ENCODE measurements at regions not wholly inside any gene's neighbourhood (a gene's known extent, or its start where the extent isn't known, plus 50 kb on each side); places are given as distances from the start of the nearest gene placed in this dataset.

DNA sequence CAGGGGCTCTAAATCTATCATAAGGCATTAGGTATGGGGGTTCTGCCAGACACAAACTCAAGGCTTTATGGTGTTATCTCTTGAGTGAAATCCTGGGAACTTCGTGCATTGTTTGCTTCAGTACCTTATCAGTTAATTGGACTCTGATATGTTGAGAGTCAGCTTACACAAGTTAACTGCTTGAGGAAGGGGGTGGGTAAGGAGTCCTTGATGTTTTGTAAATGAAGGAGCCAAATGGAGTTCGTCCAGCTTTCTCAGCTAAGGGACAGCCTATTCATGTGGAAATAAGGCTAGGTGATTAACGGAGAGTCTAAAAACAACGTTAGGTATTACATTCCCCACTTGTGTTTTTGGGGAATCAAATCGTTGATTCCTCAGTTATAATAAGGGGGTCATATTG, 157.4 kb downstream of the TRIM27 start:
- H3K4me3 ChIP-seq (ENCODE audit: low read depth, low read length): no peak overlapping the region

DNA sequence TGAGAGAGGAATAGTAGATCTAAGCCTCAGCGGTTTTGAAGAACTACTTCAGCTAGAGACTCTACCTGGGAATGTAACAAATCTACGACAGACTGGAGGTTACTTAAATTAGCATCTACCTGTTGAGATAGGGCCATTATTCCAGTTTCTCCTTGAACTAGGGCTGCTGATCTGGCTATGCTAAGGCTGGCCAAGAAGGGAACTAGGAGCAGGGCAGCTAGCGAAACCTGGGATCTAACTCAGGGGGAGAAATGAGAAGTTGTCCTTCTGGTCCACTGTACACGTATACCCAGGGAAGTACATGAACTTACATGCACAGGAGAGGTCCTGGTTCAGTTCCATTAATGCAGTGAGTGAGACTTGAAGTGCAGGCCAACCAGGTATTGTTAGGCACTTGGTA, 156.7 kb downstream of the TRIM27 start:
- H3K4me3 ChIP-seq (ENCODE audit: low read depth, low read length): no peak overlapping the region

- H3K4me3 ChIP-seq (ENCODE audit: low read depth, low read length): no peak overlapping the region
Observed at GRCh38 chr6:28767691-28768090, 156.1 kb downstream of the TRIM27 start.

GRCh38 chr6:28768187-28768913, 155.4 kb downstream of the TRIM27 start:
- H3K4me3 ChIP-seq (ENCODE audit: low read depth, low read length): no peak overlapping the region

- no peak overlapping the region for H3K4me3 ChIP-seq (ENCODE audit: low read depth, low read length)
Observed at GRCh38 chr6:28769626-28770402, 154.0 kb downstream of the TRIM27 start.

GRCh38 chr6:28770732-28771131, 153.1 kb downstream of the TRIM27 start:
- no peak overlapping the region for H3K4me3 ChIP-seq (ENCODE audit: low read depth, low read length)

DNA sequence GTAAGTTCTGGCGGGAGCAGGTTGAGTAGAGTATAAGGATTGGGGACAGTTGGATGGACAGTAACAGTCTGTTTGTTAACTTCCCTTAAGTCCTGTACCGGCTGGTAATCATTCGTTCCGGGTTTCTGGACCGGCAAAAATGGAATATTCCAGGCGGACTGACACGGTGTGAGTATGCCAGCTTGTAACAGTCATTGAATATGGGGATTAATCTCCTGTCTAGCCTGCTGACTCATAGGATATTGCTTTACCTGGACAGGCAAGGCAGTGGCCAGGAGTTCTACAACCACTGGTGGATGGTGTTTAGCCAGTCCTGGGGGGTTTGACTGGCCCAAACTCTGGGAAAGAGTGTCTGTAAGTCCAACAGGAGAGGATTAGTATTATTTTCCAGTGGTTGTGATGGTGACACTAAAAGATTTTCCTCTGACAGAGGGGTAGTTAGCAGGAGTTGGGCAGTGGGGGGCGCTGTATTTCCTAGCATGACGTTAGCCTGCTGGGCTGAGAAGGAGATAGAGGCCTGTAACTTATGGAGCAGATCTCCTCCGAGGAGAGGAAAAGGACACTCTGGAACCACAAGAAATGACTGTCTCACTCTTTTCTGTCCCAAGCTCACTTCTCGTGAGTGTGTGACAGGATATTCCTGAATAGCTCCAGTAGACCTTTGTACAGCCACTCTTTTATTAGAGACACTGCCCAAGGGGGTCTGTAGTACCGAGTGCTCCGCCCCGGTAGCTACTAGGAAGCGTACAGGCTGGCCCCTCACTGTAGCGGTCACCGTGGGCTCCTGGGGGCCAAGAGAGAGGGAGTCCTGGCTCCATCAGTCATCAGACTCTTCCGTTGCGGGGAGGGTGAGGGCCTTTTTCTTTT, 152.2 kb downstream of the TRIM27 start:
- no peak overlapping the region for H3K4me3 ChIP-seq (ENCODE audit: low read depth, low read length)

- H3K4me3 ChIP-seq (ENCODE audit: low read depth, low read length): no peak overlapping the region
Observed at GRCh38 chr6:28772480-28773381, 151.1 kb downstream of the TRIM27 start.

DNA sequence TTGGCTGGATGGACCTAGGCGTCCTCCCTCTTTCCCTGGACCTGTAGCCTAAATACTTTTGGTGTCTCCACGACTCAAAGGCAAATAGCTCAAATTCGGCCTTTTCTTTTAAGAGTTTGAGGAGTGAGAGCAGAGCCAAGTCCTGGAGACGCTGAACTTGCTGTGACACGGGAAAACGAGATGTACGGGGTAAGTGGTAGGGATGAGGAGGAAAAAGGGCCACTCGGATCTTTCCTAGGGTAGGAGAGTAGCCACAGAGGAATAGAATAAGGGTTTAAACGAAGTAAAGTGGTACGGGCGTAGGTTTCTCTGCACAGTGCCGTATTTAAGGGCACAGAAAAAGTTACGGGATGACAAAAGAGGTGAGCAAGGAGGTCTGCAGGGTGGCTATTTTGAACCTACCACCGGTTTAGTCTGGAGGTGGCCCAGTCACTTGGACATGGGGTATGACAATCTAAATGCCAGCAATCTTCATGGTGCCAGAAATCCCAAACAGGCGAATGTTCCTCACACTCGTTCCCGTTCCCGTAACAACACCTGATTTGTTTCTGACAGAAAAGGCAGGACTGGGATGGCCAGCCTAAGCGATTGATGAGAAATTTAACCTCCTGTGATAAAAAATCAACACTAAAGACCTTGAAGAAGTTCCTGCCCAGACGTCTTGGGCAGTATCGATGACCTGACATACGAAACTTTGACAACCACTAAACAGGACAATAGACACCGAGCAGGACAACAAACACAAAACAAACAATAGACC, 149.3 kb downstream of the TRIM27 start:
- H3K4me3 ChIP-seq (ENCODE audit: low read depth, low read length): no peak overlapping the region

DNA sequence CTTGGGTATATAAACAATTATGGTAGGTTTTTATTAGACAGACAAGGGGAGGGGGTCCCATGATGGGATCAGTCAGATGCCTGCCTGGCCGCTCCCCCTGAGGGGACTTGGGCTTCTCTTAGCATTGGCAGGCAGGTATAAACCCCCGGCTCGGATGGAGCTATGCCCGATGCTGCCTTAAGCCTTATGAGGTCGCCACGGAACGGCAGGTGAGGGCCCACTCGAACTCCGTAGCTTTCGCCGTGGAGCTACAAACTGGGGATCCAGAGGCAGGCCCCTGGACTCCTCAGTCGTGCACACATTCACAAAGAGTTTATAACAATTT, 148.8 kb downstream of the TRIM27 start:
- no peak overlapping the region for H3K4me3 ChIP-seq (ENCODE audit: low read depth, low read length)

DNA sequence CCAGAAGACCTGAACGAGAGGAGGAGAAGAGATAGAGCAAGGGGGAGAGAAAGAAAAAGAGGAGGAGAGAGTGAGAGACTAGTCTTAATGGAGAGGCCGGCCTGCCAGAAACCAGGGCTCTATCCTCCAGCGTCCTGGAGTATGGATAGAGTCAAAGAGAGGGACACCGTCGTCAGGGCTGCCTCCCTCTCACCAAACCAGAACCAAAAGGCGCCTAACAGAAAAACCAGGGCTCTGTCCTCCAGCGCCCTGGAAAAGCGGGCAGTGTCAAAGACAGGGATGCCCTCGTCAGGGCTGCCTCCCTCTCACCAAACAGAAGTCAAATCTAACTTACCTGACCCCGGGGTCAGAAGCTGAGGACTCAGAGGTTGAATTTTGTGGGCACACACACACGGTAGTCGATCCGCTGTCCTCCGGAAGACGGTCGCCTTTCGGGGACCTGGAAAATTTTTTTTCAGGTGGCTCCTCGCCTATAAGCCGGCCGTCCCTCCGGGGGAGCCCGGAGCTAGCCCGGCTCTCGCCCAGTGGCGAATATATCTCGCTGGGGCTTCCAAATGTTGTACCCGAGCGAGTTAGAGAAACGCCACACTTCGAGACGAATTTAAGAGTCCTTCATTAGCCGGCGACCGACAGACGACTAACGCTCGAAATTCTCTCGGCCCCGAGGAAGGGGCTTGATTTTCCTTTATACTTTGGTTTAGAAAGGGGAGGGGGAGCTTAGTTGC, 148.2 kb downstream of the TRIM27 start:
- H3K4me3 ChIP-seq (ENCODE audit: low read depth, low read length): peak overlapping the region; percentile 2

DNA sequence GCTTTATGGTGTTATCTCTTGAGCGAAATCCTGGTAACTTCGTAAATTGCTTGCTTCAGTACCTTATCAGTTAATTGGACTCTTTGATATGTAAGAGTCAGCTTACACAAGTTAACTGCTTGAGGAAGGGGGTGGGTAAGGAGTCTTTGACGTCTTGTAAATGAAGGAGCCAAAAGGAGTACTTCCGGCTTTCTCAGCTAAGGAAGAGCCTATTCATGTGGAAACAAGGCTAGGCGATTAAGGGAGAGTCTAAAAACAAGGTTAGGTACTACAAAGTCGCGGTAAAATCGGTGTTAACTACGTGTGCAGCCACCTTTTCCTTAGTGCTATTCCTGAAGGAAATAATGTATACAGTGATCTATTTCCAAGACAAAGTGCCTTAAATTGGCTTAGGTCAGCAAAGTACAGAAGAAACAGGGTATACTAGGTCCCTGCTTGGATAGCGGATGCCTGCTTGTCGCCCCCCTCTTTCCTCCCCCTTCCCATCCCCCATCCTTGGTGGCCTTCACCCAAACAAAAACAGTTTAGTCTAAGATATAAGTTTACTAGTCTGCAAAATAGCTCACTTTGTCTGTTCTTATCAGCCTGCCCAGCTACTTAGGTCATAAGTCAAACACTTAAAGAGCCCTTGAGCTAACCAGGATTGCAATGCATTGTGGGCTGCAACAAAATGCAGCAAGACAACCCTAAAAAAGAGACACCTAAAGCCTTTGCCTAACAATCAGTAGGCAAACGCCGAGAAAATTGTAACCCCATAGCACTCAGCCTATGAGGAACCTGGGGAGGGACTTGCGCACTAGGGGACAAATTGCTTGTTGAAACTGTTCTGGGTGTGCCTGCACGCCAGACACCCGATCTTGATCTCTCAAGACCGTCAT, 147.3 kb downstream of the TRIM27 start:
- H3K4me3 ChIP-seq (ENCODE audit: low read depth, low read length): peak overlapping the region; percentile 9

- H3K4me3 ChIP-seq (ENCODE audit: low read depth, low read length): peak overlapping the region; percentile 9
Observed at GRCh38 chr6:28777147-28777461, 146.7 kb downstream of the TRIM27 start.

GRCh38 chr6:28782113-28782673, 141.6 kb downstream of the TRIM27 start:
- no peak overlapping the region for H3K4me3 ChIP-seq (ENCODE audit: low read depth, low read length)

GRCh38 chr6:28785962-28786679, 137.7 kb downstream of the TRIM27 start:
- H3K4me3 ChIP-seq (ENCODE audit: low read depth, low read length): no peak overlapping the region

DNA sequence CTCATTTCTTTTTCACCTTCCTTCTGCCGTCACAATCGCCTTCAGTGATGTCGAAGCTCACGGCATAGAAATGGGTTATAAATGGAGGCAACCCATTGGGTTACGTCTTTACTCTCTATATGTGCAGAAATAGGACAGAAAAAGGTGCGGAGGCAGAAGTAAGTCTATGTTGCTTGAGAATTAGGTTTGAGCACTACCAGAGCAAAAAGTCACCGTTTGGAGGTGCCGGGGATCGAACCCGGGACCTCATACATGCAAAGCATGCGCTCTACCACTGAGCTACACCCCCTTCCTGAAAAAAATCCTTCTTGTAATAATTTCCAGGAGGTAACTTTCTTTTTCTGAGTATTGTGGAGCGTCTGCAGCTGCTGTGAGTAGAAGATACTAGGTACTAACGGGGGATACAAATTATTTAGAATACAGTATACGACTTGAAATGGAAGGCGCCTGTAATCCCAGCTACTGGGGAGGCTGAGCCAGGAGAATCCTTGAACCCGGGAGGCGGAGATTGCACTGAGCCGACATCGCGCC, 134.2 kb downstream of the TRIM27 start:
- H3K4me3 ChIP-seq (ENCODE audit: low read depth, low read length): peak overlapping the region; percentile 41

- H3K4me3 ChIP-seq (ENCODE audit: low read depth, low read length): no peak overlapping the region
Observed at GRCh38 chr6:28791002-28791383, 132.8 kb downstream of the TRIM27 start.

All from iPS-11a (cell line).